ENCODE measurements at regions not wholly inside any gene's neighbourhood (a gene's known extent, or its start where the extent isn't known, plus 50 kb on each side); places are given as distances from the start of the nearest gene placed in this dataset.
"Not testable (repeated sequence)": the region's sequence is repeated elsewhere in the genome, so short reads cannot be mapped to it uniquely, and the experiment has no call there.

DNA sequence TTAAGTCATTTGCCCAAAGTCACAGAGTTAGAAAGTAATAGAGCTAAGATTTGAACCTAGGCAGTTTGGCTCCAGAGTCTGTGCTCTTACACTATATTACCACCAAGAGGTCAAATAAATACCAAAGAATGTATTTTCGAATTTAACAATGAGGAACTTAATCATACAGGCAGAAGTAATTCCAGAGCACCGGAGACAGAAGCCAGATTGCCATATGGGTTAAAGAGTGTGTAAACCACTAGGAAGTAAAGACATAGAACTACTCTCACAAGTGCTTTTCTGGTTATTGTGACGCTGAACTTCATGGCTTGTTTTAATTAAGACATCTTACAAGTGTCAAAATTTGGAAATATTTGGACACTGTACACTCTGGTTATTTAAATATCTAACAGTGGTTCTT lies 114.5 kb upstream of the NBPF19 start:
- DNase-seq (ENCODE audit: low read depth in 2 of 2): not testable (repeated sequence)

DNA sequence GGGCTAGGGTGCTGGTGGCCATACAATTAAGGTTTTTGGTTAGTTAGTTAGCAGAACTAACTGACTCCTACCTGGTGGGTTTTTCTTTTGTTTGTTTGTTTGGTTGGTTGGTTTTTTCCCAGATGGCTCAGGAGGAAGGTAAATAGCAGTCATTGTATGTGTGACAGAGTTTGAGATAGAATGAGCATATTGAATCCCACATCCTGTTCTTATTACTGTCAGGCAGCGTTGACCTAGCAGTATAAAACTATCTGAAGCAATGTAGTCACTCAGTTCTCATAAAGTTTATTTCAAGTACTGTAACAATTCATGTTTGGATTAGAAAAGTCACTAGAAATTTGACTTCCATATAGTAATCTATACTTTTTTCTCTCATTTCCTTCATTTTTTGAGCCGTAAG lies 113.5 kb upstream of the NBPF19 start:
- not testable (repeated sequence) for DNase-seq (ENCODE audit: low read depth in 2 of 2)

DNA sequence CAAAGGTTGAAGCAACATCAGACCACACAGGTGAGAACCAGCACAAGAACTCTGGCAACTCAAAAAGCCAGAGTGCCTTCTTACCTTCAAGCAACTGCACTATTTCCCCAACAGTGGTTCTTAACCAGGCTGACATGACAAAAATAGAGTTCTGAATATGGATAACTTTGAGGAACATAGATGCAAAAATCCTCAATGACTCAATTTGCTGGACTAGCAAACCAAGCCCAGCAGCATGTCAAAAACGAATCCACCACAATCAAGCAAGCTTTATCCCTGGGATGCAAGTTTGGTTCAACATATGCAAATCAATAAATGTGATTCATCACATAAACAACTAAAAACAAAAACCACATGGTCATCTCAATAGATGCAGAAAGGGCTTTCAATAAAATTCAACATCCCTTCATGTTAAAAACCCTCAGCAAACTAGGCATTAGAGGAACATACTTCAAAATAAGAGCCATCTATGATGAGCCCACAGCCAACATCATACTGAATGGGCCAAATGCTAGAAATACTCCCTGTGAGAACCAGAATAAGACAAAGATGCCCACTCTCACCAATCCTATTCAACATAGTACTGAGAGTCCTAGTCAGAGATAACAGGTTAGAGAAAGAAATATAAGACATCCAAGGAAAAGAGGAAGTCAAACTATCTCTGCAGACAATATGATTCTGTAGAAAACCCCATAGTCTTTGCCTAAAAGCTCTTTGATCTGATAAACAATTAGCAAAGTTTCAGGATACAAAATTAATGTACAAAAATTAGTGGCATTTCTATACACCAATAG lies 110.5 kb upstream of the NBPF19 start:
- not testable (repeated sequence) for DNase-seq (ENCODE audit: low read depth in 2 of 2)

DNA sequence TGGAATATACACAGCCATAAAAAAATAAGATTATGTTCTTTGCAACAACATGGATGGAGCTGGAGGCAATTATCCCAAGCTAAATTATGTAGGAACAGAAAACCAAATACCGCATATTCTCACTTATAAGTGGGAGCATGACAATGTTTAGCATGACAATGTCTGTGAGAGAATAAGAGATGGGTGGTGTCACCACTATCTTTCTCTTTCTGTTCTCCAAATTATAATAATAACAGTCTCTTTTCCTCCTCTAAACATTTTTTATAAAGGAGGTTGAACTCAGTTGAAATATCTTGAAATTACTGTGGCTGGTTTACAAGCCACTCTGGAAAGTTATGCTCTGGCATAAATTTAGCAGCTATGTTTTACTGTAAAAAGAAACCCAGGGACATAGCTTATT lies 108.4 kb upstream of the NBPF19 start:
- not testable (repeated sequence) for DNase-seq (ENCODE audit: low read depth in 2 of 2)

DNA sequence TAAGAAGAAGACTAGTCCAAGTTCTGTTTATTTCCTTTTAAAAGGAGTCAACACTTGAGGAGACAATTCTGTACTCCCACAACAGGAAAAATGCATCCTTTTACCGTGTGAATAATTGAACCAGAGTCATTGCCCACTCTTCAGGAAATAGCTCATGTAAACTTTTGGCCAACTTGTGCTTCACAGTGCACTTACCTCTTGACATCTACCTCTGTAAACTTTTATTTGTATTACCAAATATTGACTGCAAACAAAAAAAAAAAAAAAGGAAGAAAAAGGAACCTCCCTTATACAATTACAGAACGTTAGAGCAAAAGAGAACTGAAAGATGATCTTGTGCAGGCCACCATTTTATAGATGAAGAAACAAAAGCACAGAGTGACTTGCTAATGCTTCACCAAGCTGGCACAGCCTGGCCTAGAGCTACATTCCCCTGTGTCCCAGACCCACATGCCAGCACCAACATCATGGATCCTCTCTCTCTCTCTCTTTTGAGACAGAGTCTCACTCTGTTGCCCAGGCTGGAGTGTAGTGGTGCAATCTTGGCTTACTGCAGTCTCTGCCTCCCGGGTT lies 107.3 kb upstream of the NBPF19 start:
- not testable (repeated sequence) for DNase-seq (ENCODE audit: low read depth in 2 of 2)

DNA sequence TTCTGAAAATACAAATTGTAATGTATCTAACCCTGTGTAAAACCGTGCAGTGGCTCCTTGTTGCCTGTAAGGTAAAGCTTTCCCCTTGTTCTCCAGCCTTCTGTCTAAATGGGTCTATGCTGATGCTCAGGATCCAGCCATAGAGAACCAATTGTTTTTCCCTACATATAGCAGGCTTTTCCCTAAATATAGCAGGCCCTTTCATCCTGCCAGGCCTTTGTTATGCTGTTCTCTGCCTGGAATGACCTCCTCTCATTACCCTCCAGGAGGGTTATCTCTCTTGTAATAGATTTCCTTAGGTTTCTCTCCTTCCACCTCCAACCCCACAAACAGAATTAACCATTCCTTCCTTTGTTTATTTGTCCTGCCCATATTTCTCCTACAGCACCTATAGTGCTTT lies 106.5 kb upstream of the NBPF19 start:
- not testable (repeated sequence) for DNase-seq (ENCODE audit: low read depth in 2 of 2)

DNA sequence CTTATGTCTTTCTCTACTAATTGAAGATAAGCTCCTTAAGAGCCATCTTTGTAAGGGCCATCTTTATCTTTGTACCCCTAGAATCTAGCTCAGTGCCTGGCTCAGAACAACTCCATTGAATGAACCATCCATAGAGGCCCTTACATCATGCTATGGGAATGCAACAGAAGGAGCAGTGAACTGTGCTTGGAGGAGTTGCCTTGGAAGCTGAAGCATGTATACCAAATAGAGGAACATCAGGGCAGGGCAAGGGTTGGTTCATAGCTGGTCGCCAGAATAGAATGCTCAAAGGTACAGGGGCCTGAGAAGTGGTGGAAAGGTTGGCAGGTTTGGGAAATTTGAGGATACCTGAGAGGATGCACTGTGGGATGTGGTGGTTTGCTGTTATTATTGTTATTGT lies 105.8 kb upstream of the NBPF19 start:
- not testable (repeated sequence) for DNase-seq (ENCODE audit: low read depth in 2 of 2)

DNA sequence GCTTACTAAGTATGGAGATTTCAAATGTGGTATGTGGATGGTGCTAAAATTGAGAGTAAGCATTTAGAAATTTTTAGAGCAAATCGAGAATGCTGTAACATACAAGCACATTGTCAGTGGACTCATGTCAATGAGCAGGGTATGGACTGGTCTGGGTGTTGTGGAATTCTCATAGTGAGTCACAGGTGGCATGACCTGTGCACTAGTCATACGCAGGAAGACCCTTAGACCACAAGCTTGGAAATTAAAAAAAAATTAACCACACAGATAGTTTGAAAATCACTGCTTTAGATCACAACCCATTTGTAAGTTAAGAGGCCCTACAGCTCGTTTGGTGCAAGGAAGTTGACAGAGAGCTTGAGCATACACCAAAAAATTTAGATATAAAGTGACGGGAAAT lies 102.9 kb upstream of the NBPF19 start:
- DNase-seq (ENCODE audit: low read depth in 2 of 2): not testable (repeated sequence)

DNA sequence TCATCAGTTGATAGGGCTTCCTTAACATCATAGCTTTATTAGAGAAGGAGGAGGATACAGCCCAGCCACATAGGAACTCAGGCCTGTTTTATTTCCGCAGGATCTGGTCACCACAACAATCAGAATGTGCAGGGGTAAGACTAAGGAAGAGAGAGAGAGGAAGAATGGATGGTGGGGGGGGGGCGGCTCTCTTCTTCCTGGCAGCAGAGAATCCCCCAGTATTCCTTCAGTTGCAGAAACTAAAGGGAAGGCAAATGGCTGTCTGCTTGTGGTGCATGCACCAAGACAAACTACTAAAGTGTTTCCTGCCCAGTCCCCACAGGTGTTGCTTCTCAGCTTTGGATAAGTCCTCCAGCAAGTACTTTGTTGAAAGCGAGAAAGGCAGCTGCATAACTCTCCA lies 96.4 kb upstream of the NBPF19 start:
- DNase-seq (ENCODE audit: low read depth in 2 of 2): not testable (repeated sequence)

DNA sequence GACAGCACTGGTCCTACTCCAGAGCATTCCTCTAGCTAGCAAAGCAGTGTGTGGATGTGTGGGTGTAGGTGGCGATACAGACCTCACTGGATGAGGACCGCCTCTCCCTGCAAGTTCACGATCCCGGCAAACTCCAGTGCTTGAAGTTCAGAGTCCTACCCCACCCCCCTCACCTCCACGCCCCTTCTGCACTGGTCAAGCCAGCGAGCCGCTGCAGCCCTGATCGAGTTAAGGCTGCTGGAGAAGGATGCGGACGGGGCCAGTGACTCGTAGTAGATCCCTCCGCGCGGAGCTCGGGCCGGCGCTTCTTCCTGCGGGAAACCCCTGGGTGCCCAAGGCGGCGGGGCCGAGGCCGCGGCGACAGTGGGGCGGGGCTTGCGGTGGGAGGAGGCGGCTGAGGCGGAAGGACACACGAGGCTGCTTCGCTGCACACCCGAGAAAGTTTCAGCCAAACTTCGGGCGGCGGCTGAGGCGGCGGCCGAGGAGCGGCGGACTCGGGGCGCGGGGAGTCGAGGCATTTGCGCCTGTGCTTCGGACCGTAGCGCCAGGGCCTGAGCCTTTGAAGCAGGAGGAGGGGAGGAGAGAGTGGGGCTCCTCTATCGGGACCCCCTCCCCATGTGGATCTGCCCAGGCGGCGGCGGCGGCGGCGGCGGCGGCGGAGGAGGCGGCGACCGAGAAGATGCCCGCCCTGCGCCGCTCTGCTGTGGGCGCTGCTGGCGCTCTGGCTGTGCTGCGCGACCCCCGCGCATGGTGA lies 84.5 kb upstream of the NBPF19 start:
- DNase-seq (ENCODE audit: low read depth in 2 of 2): peak; percentile 17 to 28

DNA sequence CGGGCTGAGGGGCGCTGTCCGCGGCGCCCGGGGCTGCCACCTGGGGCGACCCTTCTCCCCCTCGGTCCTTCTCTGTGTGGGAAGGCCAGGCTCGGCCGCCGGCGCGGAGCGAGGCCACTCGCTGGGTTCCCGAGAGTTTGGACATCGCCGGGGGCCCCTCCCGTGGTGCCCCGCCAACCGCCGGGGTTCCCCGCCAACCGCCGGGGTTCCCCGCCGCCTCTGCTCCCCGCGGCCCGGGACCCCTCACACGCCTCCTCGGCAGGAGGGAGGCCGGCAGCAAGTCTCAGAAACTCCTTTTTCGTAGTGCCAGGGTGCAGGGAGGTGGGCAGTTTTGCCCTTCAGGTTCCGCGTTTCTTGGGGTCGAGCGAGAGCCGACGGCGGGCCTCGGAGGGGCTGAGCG lies 83.9 kb upstream of the NBPF19 start:
- DNase-seq (ENCODE audit: low read depth in 2 of 2): not testable (repeated sequence)

DNA sequence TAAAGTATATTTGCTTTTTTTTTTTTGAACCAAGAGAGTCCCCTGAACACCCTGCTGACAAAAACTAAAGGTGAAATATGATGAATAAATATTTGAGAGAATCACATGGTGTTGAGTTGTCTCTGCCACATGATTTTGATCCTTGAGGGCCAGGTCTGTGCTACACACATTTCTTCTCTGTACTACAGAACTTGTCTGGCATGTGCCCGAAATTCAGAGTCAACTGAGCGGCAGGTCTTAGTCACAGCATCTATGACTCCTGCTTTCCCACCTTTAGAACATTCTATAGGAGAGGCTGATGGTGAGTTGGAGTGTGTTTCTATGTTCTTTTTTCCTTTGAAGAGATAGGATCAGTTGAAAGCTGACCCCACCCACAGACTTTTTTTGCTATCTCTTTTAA lies 79.0 kb upstream of the NBPF19 start:
- peak; percentile 16 to 33 for DNase-seq (ENCODE audit: low read depth in 2 of 2)

DNA sequence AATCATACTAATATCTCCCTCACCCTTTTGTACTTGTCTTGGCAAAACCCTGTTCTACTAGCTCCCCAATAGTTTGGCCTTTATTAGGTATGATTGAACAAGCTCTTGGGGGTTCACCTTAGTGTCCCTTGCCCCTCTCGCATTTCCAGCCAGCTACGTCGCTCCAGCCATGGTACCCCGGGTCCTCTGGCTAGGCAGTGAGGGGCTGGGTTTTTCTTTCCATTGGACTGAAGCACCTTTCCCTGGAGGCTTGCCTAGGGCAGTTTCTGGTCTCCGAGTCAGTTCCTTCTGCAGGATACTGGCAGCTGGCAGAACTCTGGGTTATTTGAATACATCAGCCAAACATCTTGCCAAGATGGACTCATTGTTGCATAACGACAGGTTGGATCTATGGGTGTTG lies 76.3 kb upstream of the NBPF19 start:
- not testable (repeated sequence) for DNase-seq (ENCODE audit: low read depth in 2 of 2)

DNA sequence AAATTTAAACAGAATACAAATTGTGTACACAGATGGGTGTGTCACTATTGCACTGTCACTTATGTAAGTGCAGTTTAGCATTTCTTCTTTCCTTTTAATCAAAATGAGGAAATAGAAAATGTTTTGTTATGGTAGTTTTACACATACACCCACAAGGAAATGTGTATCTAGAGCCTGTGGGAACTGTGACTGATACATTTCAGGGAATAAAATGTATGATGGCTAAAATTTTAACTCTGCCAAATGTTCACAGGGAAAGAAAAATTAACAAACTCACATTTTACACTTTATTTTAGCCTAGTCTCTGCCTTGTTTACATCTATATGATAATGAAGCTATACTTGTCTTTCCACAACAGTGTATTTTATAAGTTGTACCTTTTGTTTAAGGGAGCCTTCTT lies 66.4 kb upstream of the NBPF19 start:
- DNase-seq (ENCODE audit: low read depth in 2 of 2): not testable (repeated sequence)

DNA sequence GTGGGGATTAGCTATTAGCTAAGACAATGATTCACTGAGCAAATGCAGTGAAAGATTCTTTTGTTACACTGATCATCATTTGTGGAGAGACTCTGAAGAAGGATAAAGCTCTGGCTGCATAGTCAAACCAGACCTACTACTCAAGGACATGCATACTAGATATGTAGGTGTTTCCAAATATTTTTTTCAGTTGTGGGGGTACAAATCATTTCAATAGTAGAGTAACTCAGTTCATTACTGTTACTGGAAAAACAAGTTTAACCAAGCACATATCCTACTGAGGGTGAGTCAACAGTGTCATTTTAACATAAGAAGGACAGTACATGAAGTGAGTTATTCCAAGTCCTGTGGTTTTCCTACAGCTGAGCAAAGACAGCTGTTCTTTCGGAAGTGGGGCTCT lies 59.5 kb upstream of the NBPF19 start:
- DNase-seq (ENCODE audit: low read depth in 2 of 2): not testable (repeated sequence)

DNA sequence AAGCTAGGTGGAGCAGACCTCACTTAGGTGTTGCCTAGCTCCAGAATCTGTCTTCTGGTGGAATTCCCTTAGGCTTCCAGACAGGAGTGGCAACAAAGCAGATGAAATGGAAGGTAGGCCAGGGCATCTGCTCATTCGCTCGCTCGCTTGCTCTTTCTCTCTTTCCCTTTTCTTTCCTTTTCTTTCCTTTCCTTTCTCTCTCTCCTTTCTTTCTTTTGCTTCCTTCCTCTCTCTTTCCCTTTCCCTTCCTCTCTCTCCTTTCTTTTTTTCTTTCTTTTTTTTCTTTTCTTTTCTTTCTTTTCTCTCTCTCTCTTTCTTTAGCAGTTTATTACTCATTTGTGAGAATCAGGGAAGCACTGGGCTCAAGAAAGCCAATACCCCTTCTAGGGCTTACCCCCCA lies 56.1 kb upstream of the NBPF19 start:
- not testable (repeated sequence) for DNase-seq (ENCODE audit: low read depth in 2 of 2)

DNA sequence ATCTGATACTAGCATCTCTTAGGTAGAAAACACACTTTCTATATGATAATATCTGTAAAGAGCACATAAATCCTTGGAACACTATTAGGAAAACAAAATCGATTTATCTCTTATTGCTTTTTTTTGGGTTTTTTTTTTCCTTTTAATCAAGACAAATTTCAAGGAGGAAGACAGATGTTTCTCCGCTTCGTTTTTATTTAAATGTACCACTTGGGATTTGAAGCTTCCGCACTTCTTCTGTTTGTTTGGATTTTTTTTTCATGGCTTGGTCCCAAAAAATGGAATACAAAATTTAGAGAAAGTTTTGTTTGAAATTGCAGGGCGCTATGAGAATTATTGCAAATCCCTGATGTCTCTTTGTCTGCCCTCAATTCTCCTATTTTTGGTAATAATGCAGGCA lies 51.7 kb upstream of the NBPF19 start:
- not testable (repeated sequence) for DNase-seq (ENCODE audit: low read depth in 2 of 2)

Data from stimulated activated CD8-positive, alpha-beta memory T cell treated with anti-CD3 and anti-CD28 coated beads, Interleukin-15, amount 100 ng/mL, for 48 hours (primary cell).